Kidney epithelial cell (primary cell): ENCODE measurements at regions not wholly inside any gene's neighbourhood (a gene's known extent, or its start where the extent isn't known, plus 50 kb on each side); places are given as distances from the start of the nearest gene placed in this dataset.
"Not testable (repeated sequence)": the region's sequence is repeated elsewhere in the genome, so short reads cannot be mapped to it uniquely, and the experiment has no call there.

ENCODE experiments used
- DNase-seq: peaks from one replicate; pipeline ENCODE4 v3.0.0-alpha.2; 2010; ENCODE audit warnings: low read depth
- H3K27me3 ChIP-seq: 2 replicates; pipeline ENCODE4 v1.6.0; 2011; ENCODE audit warnings: low read length; ENCODE audit not compliant: control insufficient read depth, insufficient read depth
- H3K36me3 ChIP-seq: 2 replicates; pipeline ENCODE4 v1.5.1; 2011; ENCODE audit warnings: low read length; ENCODE audit not compliant: control insufficient read depth, insufficient read depth
- H3K4me3 ChIP-seq: 2 replicates; pipeline ENCODE4 v1.5.1; 2011; ENCODE audit warnings: low read depth, mild to moderate bottlenecking, control low read depth, low read length
- CTCF ChIP-seq: IDR thresholded peaks from 2 replicates; pipeline ENCODE4 v1.5.1; 2011; ENCODE audit warnings: mild to moderate bottlenecking, moderate library complexity, low read length, control low read depth, inconsistent platforms; ENCODE audit not compliant: insufficient read depth, poor library complexity, severe bottlenecking

DNA sequence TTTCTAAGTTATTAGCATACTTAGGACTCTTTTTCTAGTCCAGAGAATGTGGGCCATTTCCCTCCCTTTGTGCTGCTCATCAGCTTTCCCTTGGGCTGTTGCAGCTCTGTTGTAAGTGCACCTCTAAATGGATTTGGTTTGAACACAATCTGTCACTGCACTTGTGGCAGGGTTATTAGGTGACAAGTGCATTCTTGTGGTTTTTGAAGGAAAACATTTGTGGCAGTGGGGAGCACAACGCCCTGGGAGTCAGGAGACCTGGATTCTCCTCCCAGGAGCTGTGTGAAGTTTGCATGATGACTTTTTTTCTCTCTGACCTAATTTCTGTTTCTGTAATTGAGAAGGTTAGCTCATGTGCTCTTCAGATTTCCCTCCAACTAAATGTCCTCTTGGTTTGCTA is 630.9 kb upstream of the FAM98A start:
- H3K27me3 ChIP-seq, result no peaks in the 10 kb centered on the region
- peak; percentile 10 for DNase-seq
- no peak overlapping the region for H3K4me3 ChIP-seq
- H3K36me3 ChIP-seq, result no peaks in the 10 kb centered on the region
- no peak for TF ChIP-seq CTCF

DNA sequence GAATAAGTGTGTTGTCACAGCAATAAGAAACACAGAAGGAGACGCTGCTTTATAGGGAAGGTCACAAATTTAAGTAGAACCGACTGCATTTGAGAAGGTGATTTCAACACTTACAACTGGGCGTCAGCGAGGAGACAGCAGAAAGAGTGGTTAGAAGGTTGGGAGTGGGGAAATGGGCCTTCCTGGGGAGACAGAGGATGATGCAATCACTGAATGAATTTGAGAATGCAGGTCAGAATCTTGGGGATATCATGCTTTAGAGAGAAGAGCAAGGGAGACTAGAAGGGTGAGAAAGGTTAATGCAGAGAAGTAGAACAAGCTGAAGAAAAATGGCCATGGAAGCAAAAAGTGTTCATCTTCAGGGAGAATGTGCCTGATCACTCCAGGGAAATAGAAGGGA is 616.1 kb upstream of the FAM98A start:
- Histone ChIP-seq H3K27me3 (no peaks in the 10 kb centered on the region), H3K36me3 (no peaks in the 10 kb centered on the region), H3K4me3 (no peak overlapping the region)
- TF ChIP-seq CTCF, result no peak
- no peak for DNase-seq

DNA sequence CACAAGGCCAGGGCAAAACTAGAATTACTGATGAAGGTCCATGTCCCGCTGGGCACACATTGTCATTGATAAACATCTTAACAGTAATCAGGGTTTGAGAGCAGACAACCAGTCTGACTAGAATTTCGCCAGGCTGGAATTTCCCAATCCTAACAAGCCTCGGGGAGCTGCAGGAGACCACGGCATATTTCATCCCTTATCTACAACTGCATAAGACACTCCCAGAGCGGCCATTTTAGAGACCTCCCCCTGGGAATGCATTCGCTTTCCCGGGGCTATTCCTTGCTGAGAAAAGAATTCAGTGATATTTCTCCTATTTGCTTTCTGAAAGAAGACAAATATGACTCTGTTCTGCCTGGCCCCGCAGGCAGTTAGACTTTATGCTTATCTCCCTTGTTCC is 611.3 kb upstream of the FAM98A start:
- H3K36me3 ChIP-seq, DNase-seq: not testable (repeated sequence)

GRCh38 chr2:34204560-34204959 is 605.5 kb upstream of the FAM98A start:
- Histone ChIP-seq H3K27me3 (no peaks in the 10 kb centered on the region), H3K36me3 (no peaks in the 10 kb centered on the region), H3K4me3 (no peak overlapping the region)
- TF ChIP-seq CTCF, result no peak
- DNase-seq, result no peak

More for the DNA sequence above, 611.3 kb upstream of the FAM98A start:
- H3K27me3 ChIP-seq, H3K4me3 ChIP-seq: not testable (repeated sequence)

DNA sequence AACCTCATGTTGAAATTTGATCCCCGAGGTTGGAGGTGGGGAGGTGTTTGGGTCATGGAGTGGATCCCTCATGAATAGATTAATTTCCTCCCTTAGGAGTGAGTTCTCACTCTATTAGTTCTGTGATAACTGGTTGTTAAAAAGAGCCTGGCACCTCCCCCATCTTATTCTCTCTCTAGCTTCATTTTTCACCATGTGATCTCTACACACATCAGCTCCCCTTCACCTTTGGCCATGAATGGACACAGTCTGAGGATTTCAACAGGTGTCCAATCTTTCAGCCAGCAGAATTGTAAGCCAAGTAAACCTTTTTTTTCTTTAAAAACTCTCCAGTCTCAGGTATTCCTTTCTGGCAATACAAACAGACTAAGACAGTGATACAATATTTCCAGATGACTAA is 602.0 kb upstream of the FAM98A start:
- no peak overlapping the region for H3K4me3 ChIP-seq
- TF ChIP-seq CTCF, result no peak
- no peak for DNase-seq
- no peaks in the 10 kb centered on the region for H3K36me3 ChIP-seq
- no peaks in the 10 kb centered on the region for H3K27me3 ChIP-seq

GRCh38 chr2:34199971-34200370 is 600.9 kb upstream of the FAM98A start:
- TF ChIP-seq CTCF, result no peak
- DNase-seq, result no peak
- no peak overlapping the region for H3K4me3 ChIP-seq
- no peaks in the 10 kb centered on the region for H3K27me3 ChIP-seq
- no peaks in the 10 kb centered on the region for H3K36me3 ChIP-seq
